Activated CD4-positive, alpha-beta T cell treated with anti-CD3 and anti-CD28 coated beads, Interleukin-2, amount 50 U/mL, for 4 hours (primary cell): ENCODE measurements at regions not wholly inside any gene's neighbourhood (a gene's known extent, or its start where the extent isn't known, plus 50 kb on each side); places are given as distances from the start of the nearest gene placed in this dataset.

Experiments
- DNase-seq, 2 experiments: peaks; one replicate each; pipeline ENCODE4 v3.0.0-alpha.2; 2020

GRCh38 chr2:239520811-239521517 lies 120.1 kb upstream of the HDAC4 start:
- no peak for DNase-seq

- DNase-seq, result no peak
Measured at GRCh38 chr2:239519921-239520585, 119.2 kb upstream of the HDAC4 start.

GRCh38 chr2:239519089-239519920 lies 118.5 kb upstream of the HDAC4 start:
- no peak for DNase-seq

- DNase-seq, result no peak
Measured at GRCh38 chr2:239518286-239519088, 117.7 kb upstream of the HDAC4 start.

- no peak for DNase-seq
Measured at GRCh38 chr2:239517686-239518085, 116.9 kb upstream of the HDAC4 start.

GRCh38 chr2:239516954-239517305 lies 116.1 kb upstream of the HDAC4 start:
- no peak for DNase-seq

- DNase-seq, result no peak
Measured at GRCh38 chr2:239516286-239516953, 115.6 kb upstream of the HDAC4 start.

GRCh38 chr2:239514754-239515530 lies 114.1 kb upstream of the HDAC4 start:
- DNase-seq, result no peak

GRCh38 chr2:239512054-239512453 lies 111.2 kb upstream of the HDAC4 start:
- DNase-seq, result no peak

GRCh38 chr2:239509373-239510143 lies 108.7 kb upstream of the HDAC4 start:
- no peak for DNase-seq

GRCh38 chr2:239508261-239508660 lies 107.4 kb upstream of the HDAC4 start:
- no peak for DNase-seq

- no peak for DNase-seq
Measured at GRCh38 chr2:239507576-239508258, 106.9 kb upstream of the HDAC4 start.

- no peak for DNase-seq
Measured at GRCh38 chr2:239506961-239507360, 106.1 kb upstream of the HDAC4 start.

- no peak for DNase-seq
Measured at GRCh38 chr2:239506101-239506857, 105.5 kb upstream of the HDAC4 start.

- no peak for DNase-seq
Measured at GRCh38 chr2:239504643-239505235, 103.9 kb upstream of the HDAC4 start.

GRCh38 chr2:239502430-239503186 lies 101.8 kb upstream of the HDAC4 start:
- no peak for DNase-seq

GRCh38 chr2:239500574-239501550 lies 100.0 kb upstream of the HDAC4 start:
- no peak for DNase-seq
